ENCODE measurements at regions not wholly inside any gene's neighbourhood (a gene's known extent, or its start where the extent isn't known, plus 50 kb on each side); places are given as distances from the start of the nearest gene placed in this dataset.

- Mint-ChIP-seq H3K36me3 (ENCODE audit: low read depth) (no peaks in the 10 kb centered on the region), H3K9me3 (peaks cover under 1% of the 10 kb centered on the region), H3K27me3 (no peaks in the 10 kb centered on the region), H3K4me3 (no peak overlapping the region), H3K27ac (no peak overlapping the region), H3K4me1 (ENCODE audit: low read depth) (no peaks in the 10 kb centered on the region)
- TF ChIP-seq CTCF (IDR thresholded peaks at IDR 0.05) = no peak
- DNase-seq (no peak), ATAC-seq (no peak)
- ChIA-PET CTCF (no interaction called here), POLR2A (no interaction called here)
- intact Hi-C loops (cut with micrococcal nuclease) = no loop called here
These were observed 825.9 kb downstream of the SLC16A7 start for GRCh38 chr12:60421741-60422140.

GRCh38 chr12:60437297-60437696 lies 841.5 kb downstream of the SLC16A7 start:
- Mint-ChIP-seq H3K4me3 (no peak overlapping the region), H3K36me3 (ENCODE audit: low read depth) (no peaks in the 10 kb centered on the region), H3K27me3 (no peaks in the 10 kb centered on the region), H3K9me3 (peaks cover 5% of the 10 kb centered on the region), H3K27ac (no peak overlapping the region), H3K4me1 (ENCODE audit: low read depth) (no peaks in the 10 kb centered on the region)
- TF ChIP-seq CTCF (IDR thresholded peaks at IDR 0.05) = no peak
- intact Hi-C loops (cut with micrococcal nuclease) = no loop called here
- CTCF ChIA-PET = no interaction called here
- POLR2A ChIA-PET = no interaction called here
- DNase-seq = no peak
- ATAC-seq = no peak

GRCh38 chr12:60441577-60441976 lies 845.7 kb downstream of the SLC16A7 start:
- Mint-ChIP-seq H3K27ac (no peak overlapping the region), H3K36me3 (ENCODE audit: low read depth) (no peaks in the 10 kb centered on the region), H3K4me1 (ENCODE audit: low read depth) (no peaks in the 10 kb centered on the region), H3K4me3 (no peak overlapping the region), H3K9me3 (peaks cover 17% of the 10 kb centered on the region), H3K27me3 (no peaks in the 10 kb centered on the region)
- ATAC-seq (no peak), DNase-seq (no peak)
- POLR2A ChIA-PET = no interaction called here
- CTCF ChIA-PET = no interaction called here
- intact Hi-C loops (cut with micrococcal nuclease) = no loop called here
- no peak for TF ChIP-seq CTCF (IDR thresholded peaks at IDR 0.05)

GRCh38 chr12:60451457-60451856 lies 855.6 kb downstream of the SLC16A7 start:
- Mint-ChIP-seq H3K9me3 (peaks cover 7% of the 10 kb centered on the region), H3K4me1 (ENCODE audit: low read depth) (no peaks in the 10 kb centered on the region), H3K4me3 (no peak overlapping the region), H3K27me3 (no peaks in the 10 kb centered on the region), H3K27ac (no peak overlapping the region), H3K36me3 (ENCODE audit: low read depth) (no peaks in the 10 kb centered on the region)
- ATAC-seq (no peak), DNase-seq (no peak)
- no peak for TF ChIP-seq CTCF (IDR thresholded peaks at IDR 0.05)
- intact Hi-C loops (cut with micrococcal nuclease) = no loop called here
- ChIA-PET CTCF (no interaction called here), POLR2A (no interaction called here)

- ATAC-seq = no peak
- intact Hi-C loops (cut with micrococcal nuclease) = no loop called here
- ChIA-PET POLR2A (no interaction called here), CTCF (no interaction called here)
- Mint-ChIP-seq H3K4me3 (no peak overlapping the region), H3K36me3 (ENCODE audit: low read depth) (no peaks in the 10 kb centered on the region), H3K27ac (no peak overlapping the region), H3K27me3 (no peaks in the 10 kb centered on the region), H3K4me1 (ENCODE audit: low read depth) (no peaks in the 10 kb centered on the region), H3K9me3 (peaks cover 5% of the 10 kb centered on the region)
- DNase-seq = no peak
- no peak for TF ChIP-seq CTCF (IDR thresholded peaks at IDR 0.05)
These were observed 869.2 kb downstream of the SLC16A7 start for GRCh38 chr12:60465060-60465459.
